Activated naive CD4-positive, alpha-beta T cell treated with anti-CD3 and anti-CD28 coated beads for 36 hours (primary cell): ENCODE measurements at regions not wholly inside any gene's neighbourhood (a gene's known extent, or its start where the extent isn't known, plus 50 kb on each side); places are given as distances from the start of the nearest gene placed in this dataset.
"Not testable (repeated sequence)": the region's sequence is repeated elsewhere in the genome, so short reads cannot be mapped to it uniquely, and the experiment has no call there.

Experiments used
- CTCF ChIA-PET: fragments of 350-600 bp; sonication (Branson Sonifier 250); formaldehyde crosslinking; loops from one replicate; lab custom pipeline; 2021; ENCODE audit warnings: antibody characterized with exemption; lab: Charles Lee
- DNase-seq: peaks from one replicate; pipeline ENCODE4 v3.0.0-alpha.2; 2020
- H3K27ac Mint-ChIP-seq: one replicate; pipeline ENCODE4 v1.8.0; 2021; ENCODE audit warnings: mild to moderate bottlenecking, mixed read lengths
- H3K27me3 Mint-ChIP-seq: one replicate; pipeline ENCODE4 v1.8.0; 2021; ENCODE audit warnings: low read depth, mixed read lengths
- H3K36me3 Mint-ChIP-seq: one replicate; pipeline ENCODE4 v1.8.0; 2021; ENCODE audit warnings: low read depth, mixed read lengths
- H3K4me1 Mint-ChIP-seq: one replicate; pipeline ENCODE4 v1.8.0; 2021; ENCODE audit warnings: low read depth, mixed read lengths
- H3K4me3 Mint-ChIP-seq: one replicate; pipeline ENCODE4 v1.8.0; 2021; ENCODE audit warnings: mild to moderate bottlenecking, moderate library complexity, mixed read lengths
- H3K9me3 Mint-ChIP-seq: one replicate; pipeline ENCODE4 v1.8.0; 2021; ENCODE audit warnings: mixed read lengths
- intact Hi-C: fragments of 100-400 bp; cut with micrococcal nuclease; formaldehyde crosslinking; loops from one replicate; pipeline ENCODE4 v1.15.1; 2023

GRCh38 chr4:111960241-111960667 lies 185.0 kb upstream of the FAM241A start:
- no peak overlapping the region for H3K27ac Mint-ChIP-seq
- no peaks in the 10 kb centered on the region for H3K4me1 Mint-ChIP-seq
- H3K4me3 Mint-ChIP-seq, result no peak overlapping the region
- CTCF ChIA-PET, result no interaction called here
- no peaks in the 10 kb centered on the region for H3K9me3 Mint-ChIP-seq
- no peaks in the 10 kb centered on the region for H3K36me3 Mint-ChIP-seq
- intact Hi-C loops, result no loop called here
- H3K27me3 Mint-ChIP-seq, result peaks cover 2% of the 10 kb centered on the region
- no peak for DNase-seq

- DNase-seq, H3K36me3 Mint-ChIP-seq, intact Hi-C loops, H3K4me3 Mint-ChIP-seq, H3K4me1 Mint-ChIP-seq, CTCF ChIA-PET, H3K9me3 Mint-ChIP-seq, H3K27me3 Mint-ChIP-seq, H3K27ac Mint-ChIP-seq: not testable (repeated sequence)
Measured at GRCh38 chr4:111961026-111961425, 184.2 kb upstream of the FAM241A start.

DNA sequence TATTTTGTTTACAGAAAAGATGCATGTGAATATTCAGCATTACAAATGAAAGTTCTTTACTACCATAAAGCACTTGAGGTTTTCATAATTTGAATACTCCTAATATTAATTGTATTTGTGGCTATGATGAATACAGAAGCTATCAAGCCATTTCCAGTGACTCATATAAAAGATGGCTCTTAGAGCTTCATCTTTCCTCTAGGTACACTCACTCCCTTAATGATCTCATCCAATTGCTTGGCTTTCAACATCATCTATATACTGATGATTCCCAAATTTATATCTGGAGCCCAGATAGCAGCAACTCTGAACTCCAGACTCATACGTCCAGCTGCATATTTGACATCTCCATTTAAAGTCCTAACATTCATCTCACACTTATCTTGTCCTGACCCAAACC lies 183.4 kb upstream of the FAM241A start:
- Mint-ChIP-seq H3K27ac (no peak overlapping the region), H3K36me3 (no peaks in the 10 kb centered on the region), H3K27me3 (peaks cover 2% of the 10 kb centered on the region), H3K4me3 (no peak overlapping the region), H3K9me3 (no peaks in the 10 kb centered on the region), H3K4me1 (no peaks in the 10 kb centered on the region)
- intact Hi-C loops, result no loop called here
- DNase-seq, result no peak
- CTCF ChIA-PET, result no interaction called here

- CTCF ChIA-PET, result interaction anchor here (0.6 kb wide), 1 partner anchor 894 kb away, joined by 3 read pairs; no protein-coding TSS in a partner anchor
- intact Hi-C loops, result no loop called here
- no peak overlapping the region for H3K4me3 Mint-ChIP-seq
Measured at GRCh38 chr4:111963158-111963700, 182.0 kb upstream of the FAM241A start.

DNA sequence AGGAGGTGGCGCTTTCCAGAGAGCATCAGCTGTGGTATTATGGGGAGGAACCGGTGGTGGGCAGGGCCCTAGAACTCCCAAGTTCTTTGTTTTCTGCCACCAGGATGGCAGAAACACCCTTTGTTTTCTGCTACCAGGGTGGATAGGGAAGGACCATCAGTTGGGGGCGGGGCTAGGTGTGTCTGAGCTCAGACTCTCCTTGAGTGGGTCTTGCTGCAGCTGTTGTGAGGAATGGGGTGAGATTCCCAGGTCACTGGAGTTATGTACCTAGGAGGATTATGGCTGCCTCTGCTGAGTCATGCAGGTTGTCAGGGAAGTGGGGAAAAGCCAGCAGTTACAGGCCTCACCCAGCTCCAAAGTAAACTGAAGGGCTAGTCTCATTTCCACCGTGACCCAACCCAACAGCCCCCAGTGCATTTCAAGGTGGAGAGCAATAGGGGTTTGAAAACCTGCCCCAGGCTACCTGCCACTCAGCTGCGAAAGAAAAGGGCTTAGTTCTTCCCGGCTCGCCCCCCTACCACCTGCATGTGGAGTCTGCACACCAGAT lies 167.8 kb upstream of the FAM241A start:
- Mint-ChIP-seq H3K4me3 (no peak overlapping the region), H3K27me3 (peaks cover 5% of the 10 kb centered on the region), H3K9me3 (no peaks in the 10 kb centered on the region), H3K36me3 (no peaks in the 10 kb centered on the region), H3K4me1 (no peaks in the 10 kb centered on the region), H3K27ac (no peak overlapping the region)
- DNase-seq, result no peak
- intact Hi-C loops, result no loop called here
- CTCF ChIA-PET, result no interaction called here

More at GRCh38 chr4:111963158-111963700, 182.0 kb upstream of the FAM241A start:
- no peaks in the 10 kb centered on the region for H3K4me1 Mint-ChIP-seq
- no peaks in the 10 kb centered on the region for H3K9me3 Mint-ChIP-seq
- H3K27me3 Mint-ChIP-seq, result peaks cover 2% of the 10 kb centered on the region
- H3K27ac Mint-ChIP-seq, result no peak overlapping the region
- no peak for DNase-seq
- no peaks in the 10 kb centered on the region for H3K36me3 Mint-ChIP-seq

DNA sequence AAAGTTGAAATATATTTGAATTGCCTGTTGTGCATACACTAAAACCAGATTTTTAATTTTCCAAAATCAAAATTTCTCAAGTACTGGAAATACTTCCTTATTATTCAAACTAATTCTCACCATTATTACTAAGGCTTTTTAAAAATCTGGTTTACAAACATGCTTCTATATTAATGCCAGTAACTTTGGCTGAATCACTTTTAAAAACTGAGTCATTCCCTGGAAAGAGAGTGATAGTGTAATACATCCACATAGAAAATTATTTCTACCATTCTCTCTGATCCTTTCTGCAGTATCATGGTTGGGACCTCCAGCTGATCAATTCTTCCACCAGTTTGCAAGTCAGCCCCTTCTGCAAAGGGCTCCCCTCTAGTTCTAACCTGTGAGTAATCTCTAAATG lies 165.3 kb upstream of the FAM241A start:
- intact Hi-C loops, result no loop called here
- H3K4me1 Mint-ChIP-seq, result no peaks in the 10 kb centered on the region
- CTCF ChIA-PET, result no interaction called here
- H3K9me3 Mint-ChIP-seq, result no peaks in the 10 kb centered on the region
- no peak overlapping the region for H3K4me3 Mint-ChIP-seq
- no peak overlapping the region for H3K27ac Mint-ChIP-seq
- H3K36me3 Mint-ChIP-seq, result no peaks in the 10 kb centered on the region
- peaks cover 9% of the 10 kb centered on the region for H3K27me3 Mint-ChIP-seq
- no peak for DNase-seq

GRCh38 chr4:111982089-111982488 lies 163.2 kb upstream of the FAM241A start:
- H3K27ac Mint-ChIP-seq, result no peak overlapping the region
- CTCF ChIA-PET, result no interaction called here
- H3K4me1 Mint-ChIP-seq, result no peaks in the 10 kb centered on the region
- H3K4me3 Mint-ChIP-seq, result no peak overlapping the region
- no peaks in the 10 kb centered on the region for H3K9me3 Mint-ChIP-seq
- no peaks in the 10 kb centered on the region for H3K36me3 Mint-ChIP-seq
- intact Hi-C loops, result no loop called here
- peaks cover 13% of the 10 kb centered on the region for H3K27me3 Mint-ChIP-seq
- no peak for DNase-seq

DNA sequence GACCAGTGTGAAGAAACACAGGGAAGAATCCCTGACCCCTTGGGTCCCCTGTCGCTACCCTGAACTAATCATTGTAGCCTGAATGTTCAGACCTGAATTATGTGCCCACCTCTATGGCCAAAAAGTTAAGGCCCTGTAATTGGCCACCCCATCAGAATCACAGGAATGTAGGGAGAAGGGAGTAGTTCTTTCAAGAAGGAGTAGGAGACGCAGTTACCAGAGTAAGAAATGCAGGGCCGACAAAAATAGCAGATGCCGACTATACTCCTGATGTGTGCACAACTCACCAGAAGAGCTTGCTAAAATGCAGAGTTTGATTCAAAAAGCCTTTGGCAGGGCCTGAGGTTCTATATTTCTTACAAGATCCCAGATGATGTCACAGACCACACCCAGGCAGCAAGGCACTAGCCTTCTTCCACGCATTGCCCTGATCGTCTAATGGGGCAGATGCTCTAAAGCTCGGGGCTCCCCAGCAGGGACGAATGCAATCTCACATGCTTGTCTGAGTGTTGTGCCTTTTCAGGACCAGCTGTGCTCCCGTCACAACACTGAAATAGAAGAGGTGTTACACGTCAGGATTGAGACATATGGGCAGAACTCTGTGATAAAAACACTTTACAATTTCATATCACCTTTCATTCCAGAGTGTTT lies 161.0 kb upstream of the FAM241A start:
- Mint-ChIP-seq H3K4me1 (no peaks in the 10 kb centered on the region), H3K9me3 (no peaks in the 10 kb centered on the region), H3K4me3 (no peak overlapping the region), H3K27ac (no peak overlapping the region), H3K27me3 (peaks cover 13% of the 10 kb centered on the region), H3K36me3 (no peaks in the 10 kb centered on the region)
- no peak for DNase-seq
- CTCF ChIA-PET, result no interaction called here
- intact Hi-C loops, result no loop called here

GRCh38 chr4:111985426-111985825 lies 159.8 kb upstream of the FAM241A start:
- intact Hi-C loops, result no loop called here
- Mint-ChIP-seq H3K36me3 (no peaks in the 10 kb centered on the region), H3K27me3 (peaks cover 8% of the 10 kb centered on the region), H3K27ac (no peak overlapping the region), H3K4me1 (no peaks in the 10 kb centered on the region), H3K4me3 (no peak overlapping the region), H3K9me3 (no peaks in the 10 kb centered on the region)
- DNase-seq, result no peak
- CTCF ChIA-PET, result interaction anchor here (0.6 to 1.4 kb wide), 2 partner anchors 11 to 70 kb away, joined by 3 read pairs; no protein-coding TSS in a partner anchor

DNA sequence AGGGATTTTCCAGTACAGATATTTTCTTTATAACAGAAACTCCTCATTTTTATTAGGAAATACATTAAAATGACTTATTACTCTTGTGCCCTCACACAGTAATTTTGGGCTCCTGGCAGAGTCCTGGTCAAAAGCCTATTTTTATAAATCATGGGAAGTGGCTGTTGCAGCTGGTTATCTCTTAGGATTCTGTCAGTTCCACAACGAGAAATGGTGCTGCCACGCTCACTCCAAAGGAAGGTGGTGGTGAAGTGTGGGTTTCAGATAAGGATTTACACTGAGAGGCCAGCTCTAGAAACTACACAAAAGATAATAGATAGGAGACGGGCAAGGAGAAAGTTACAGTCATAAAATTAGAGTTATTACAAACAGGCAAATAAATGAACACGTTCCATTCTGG lies 159.2 kb upstream of the FAM241A start:
- Mint-ChIP-seq H3K4me1 (no peaks in the 10 kb centered on the region), H3K4me3 (no peak overlapping the region), H3K9me3 (no peaks in the 10 kb centered on the region), H3K27ac (no peak overlapping the region), H3K36me3 (no peaks in the 10 kb centered on the region), H3K27me3 (peaks cover 8% of the 10 kb centered on the region)
- DNase-seq, result no peak
- CTCF ChIA-PET, result interaction anchor here (1.4 kb wide), 1 partner anchor 10 kb away, joined by 3 read pairs; no protein-coding TSS in a partner anchor
- intact Hi-C loops, result no loop called here

DNA sequence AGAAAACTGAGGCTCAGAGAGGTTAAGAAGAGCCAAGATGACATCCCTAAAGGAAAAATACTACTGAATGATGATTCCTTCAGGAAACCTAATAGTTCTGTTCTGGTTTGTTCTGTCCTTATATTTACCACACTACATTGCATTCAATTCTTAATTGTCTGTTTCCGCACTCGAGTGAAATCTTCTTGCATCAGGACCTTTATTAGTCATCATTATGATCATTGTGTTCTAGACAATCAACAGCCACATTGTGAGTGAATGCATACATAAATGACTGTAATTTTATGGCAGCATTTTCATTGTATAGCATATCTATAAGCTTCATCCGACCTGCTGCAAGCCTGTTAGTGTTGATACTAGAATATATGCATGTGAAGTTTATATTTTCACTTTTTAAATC lies 156.7 kb upstream of the FAM241A start:
- Mint-ChIP-seq H3K9me3 (no peaks in the 10 kb centered on the region), H3K4me1 (no peaks in the 10 kb centered on the region), H3K27me3 (peaks cover 17% of the 10 kb centered on the region), H3K4me3 (no peak overlapping the region), H3K27ac (no peak overlapping the region), H3K36me3 (no peaks in the 10 kb centered on the region)
- no peak for DNase-seq
- intact Hi-C loops, result no loop called here
- CTCF ChIA-PET, result no interaction called here

GRCh38 chr4:111989817-111990216 lies 155.4 kb upstream of the FAM241A start:
- Mint-ChIP-seq H3K4me1 (no peaks in the 10 kb centered on the region), H3K4me3 (no peak overlapping the region), H3K9me3 (no peaks in the 10 kb centered on the region), H3K27ac (no peak overlapping the region), H3K27me3 (peaks cover 14% of the 10 kb centered on the region), H3K36me3 (no peaks in the 10 kb centered on the region)
- intact Hi-C loops, result no loop called here
- no peak for DNase-seq
- CTCF ChIA-PET, result no interaction called here

GRCh38 chr4:111991163-111991562 lies 154.1 kb upstream of the FAM241A start:
- intact Hi-C loops, result no loop called here
- H3K27me3 Mint-ChIP-seq, result peaks cover 10% of the 10 kb centered on the region
- CTCF ChIA-PET, result no interaction called here
- no peaks in the 10 kb centered on the region for H3K4me1 Mint-ChIP-seq
- no peaks in the 10 kb centered on the region for H3K36me3 Mint-ChIP-seq
- H3K4me3 Mint-ChIP-seq, result no peak overlapping the region
- no peak for DNase-seq
- no peaks in the 10 kb centered on the region for H3K9me3 Mint-ChIP-seq
- H3K27ac Mint-ChIP-seq, result no peak overlapping the region
